Right lobe of liver (tissue), 4 donors: ENCODE measurements at regions not wholly inside any gene's neighbourhood (a gene's known extent, or its start where the extent isn't known, plus 50 kb on each side); places are given as distances from the start of the nearest gene placed in this dataset.

ENCODE experiments used
- POLR2A ChIP-seq: fragments of 450-650 bp; IDR thresholded peaks from one replicate; pipeline ENCODE4 v1.6.1; 2017; ENCODE audit warnings: antibody characterized with exemption, mild to moderate bottlenecking
- TF ChIP-seq, protein P1 (sequence below), 4 donors: fragments of 200-600 bp in 3 of 4; fragments of 450-650 bp in 1 of 4; IDR thresholded peaks; one replicate each; pipeline versions ENCODE4 v1.5.1 to v1.8.0; 2016 to 2022; ENCODE audit warnings: antibody characterized with exemption in 4 of 4, mild to moderate bottlenecking in 2 of 4
- donor health status: DM: no; HTN: no; CAD: no.
- donor health status: DM: no; HTN: no; CAD: no.
- donor health status: DM: no; HTN: yes; CAD: no.

DNA sequence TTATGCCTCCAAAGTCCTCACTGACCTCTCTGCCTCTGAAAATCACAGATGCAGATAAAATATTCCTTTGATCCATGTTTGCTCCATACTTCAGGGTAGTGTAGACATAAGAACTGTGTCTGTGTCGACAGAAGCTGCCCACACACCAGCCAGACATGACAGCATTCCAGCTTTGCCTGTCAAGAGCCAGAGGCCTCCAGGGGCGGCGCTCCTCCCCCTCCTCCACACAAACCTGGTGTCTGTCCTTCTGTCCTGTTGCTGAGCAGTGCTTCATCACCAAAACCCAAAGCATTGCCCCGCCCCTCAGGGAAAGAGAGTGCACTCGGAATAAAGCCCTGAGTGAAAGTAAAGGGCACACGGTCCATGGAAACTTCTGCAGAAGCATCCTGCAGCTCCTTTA is 379.4 kb downstream of the FBXW7 start:
- TF ChIP-seq, protein P1, sequence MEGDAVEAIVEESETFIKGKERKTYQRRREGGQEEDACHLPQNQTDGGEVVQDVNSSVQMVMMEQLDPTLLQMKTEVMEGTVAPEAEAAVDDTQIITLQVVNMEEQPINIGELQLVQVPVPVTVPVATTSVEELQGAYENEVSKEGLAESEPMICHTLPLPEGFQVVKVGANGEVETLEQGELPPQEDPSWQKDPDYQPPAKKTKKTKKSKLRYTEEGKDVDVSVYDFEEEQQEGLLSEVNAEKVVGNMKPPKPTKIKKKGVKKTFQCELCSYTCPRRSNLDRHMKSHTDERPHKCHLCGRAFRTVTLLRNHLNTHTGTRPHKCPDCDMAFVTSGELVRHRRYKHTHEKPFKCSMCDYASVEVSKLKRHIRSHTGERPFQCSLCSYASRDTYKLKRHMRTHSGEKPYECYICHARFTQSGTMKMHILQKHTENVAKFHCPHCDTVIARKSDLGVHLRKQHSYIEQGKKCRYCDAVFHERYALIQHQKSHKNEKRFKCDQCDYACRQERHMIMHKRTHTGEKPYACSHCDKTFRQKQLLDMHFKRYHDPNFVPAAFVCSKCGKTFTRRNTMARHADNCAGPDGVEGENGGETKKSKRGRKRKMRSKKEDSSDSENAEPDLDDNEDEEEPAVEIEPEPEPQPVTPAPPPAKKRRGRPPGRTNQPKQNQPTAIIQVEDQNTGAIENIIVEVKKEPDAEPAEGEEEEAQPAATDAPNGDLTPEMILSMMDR (IDR thresholded peaks at IDR 0.05), result no peak
- no peak for TF ChIP-seq POLR2A
